ENCODE measurements at regions not wholly inside any gene's neighbourhood (a gene's known extent, or its start where the extent isn't known, plus 50 kb on each side); places are given as distances from the start of the nearest gene placed in this dataset.

DNA sequence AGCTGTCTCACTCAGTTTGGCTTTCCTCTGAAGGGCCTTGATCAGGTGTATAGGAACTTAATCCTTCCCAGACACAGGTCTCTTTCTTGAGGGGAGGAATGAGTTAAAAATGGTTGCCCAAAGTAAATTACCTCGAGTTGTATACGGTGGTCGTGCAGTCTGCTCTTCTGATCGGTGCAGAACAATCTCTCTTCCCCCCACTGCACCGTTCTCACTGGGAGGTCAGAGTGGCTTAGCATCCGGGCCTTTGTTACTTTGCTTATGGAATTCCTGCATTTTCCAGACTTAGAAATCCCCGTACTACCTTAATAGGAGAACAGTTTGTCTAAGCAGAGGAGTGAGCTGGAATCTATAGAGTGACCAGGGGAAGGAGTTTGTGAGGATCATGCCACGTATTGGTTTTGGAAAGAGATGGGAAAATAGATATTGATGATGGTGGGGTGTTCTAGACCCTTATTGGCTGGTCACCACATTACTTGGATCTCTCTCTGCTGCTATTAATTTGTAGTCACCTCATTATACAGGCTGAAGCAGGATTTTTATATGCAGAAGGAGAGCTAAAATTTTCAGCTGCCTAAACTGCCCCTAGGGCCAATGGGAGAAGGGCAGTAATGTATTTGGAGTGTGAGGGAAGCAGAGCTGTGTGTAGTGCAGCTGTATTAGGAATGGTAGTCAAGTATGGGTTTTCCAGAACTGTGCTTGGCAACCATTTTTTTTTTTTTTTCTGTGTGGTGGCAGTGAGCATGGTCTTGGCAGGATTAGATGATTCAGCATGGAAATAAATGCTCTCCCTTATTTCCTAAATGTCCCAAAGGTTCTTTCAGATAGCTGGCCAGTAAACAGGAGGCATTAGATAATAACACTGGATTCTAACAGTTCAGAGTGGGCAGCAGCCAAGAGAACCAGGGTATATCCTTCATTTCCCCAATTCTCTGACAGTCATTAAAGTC is 81.5 kb downstream of the NDUFS5 start:
- peak overlapping the region; percentile 92 for H3K27ac ChIP-seq (ENCODE audit: low read depth, low read length)
- no peaks in the 10 kb centered on the region for H3K9me3 ChIP-seq (ENCODE audit: control insufficient read depth, insufficient read depth, low read length)
- 18% methylated on average over 4 of the region's 8 CpGs for WGBS (ENCODE audit: insufficient coverage)
- H3K36me3 ChIP-seq (ENCODE audit: control insufficient read depth, insufficient read depth, low read length), result peaks cover 5% of the 10 kb centered on the region
- H3K4me1 ChIP-seq (ENCODE audit: control insufficient read depth, insufficient read depth, low read length), result peaks cover 34% of the 10 kb centered on the region
- H3K4me3 ChIP-seq (ENCODE audit: low read depth, low read length), result peak overlapping the region; percentile 70
- H3K27me3 ChIP-seq (ENCODE audit: control insufficient read depth, insufficient read depth, low read length), result no peaks in the 10 kb centered on the region
- peak in 2 of 6 donors; percentile 71 to 79 for DNase-seq (ENCODE audit: low read depth in 4 of 6, low spot score in 6 of 6)

DNA sequence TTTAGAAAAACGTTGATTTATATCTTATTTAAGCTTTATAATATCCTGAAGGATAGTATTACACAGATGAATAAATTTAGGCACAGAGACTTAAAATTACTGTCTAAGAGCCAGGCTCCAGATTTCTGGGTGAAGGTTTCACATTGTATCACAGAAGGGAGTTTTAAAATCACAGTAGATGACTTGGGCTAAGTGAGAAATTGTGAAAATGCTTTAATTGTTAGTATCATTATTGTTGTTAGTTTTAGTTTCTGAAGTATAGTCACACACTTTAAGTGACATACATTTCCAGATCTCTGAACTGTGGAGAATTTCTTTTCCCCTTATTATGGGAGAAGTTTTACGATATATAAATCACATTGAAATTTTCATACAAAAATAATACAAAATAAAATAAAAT is 83.5 kb downstream of the NDUFS5 start:
- Histone ChIP-seq H3K27ac (ENCODE audit: low read depth, low read length) (no peak overlapping the region), H3K4me1 (ENCODE audit: control insufficient read depth, insufficient read depth, low read length) (peaks cover 27% of the 10 kb centered on the region)
- no CpG with 5 or more reads among the region's 2 CpGs for WGBS (ENCODE audit: insufficient coverage)

DNA sequence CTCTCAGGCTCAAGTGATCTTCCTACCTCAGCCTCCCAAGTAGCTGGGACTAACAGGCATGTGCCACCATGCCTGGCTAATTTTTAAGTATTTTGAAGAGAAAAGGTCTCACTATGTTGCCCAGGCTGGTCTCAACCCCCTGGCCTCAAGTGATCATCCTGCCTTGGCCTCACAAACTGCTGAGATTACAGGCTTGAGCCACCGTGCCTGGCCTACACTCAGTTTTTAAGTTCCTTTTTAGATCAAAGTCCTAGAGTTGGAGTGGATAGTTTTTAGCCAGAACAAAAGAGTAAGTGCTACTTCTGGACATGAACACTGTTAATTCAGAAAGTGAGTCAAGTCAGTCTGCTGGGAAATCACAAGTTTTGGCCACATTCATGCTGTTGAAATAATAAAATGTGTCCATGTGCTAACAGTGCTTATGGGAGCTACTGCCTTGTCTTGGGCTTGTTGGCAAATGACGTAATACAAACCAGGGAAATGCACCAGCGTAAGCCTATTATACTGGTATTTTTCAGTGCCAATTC is 84.2 kb downstream of the NDUFS5 start:
- DNase-seq (ENCODE audit: low read depth in 4 of 6, low spot score in 6 of 6), result peak in 1 of 6 donors; percentile 48
- H3K9me3 ChIP-seq (ENCODE audit: control insufficient read depth, insufficient read depth, low read length), result no peaks in the 10 kb centered on the region
- H3K27ac ChIP-seq (ENCODE audit: low read depth, low read length), result peak overlapping the region; percentile 52
- H3K36me3 ChIP-seq (ENCODE audit: control insufficient read depth, insufficient read depth, low read length), result peaks cover 9% of the 10 kb centered on the region
- WGBS (ENCODE audit: insufficient coverage), result 45% methylated on average over 2 of the region's 3 CpGs
- no peaks in the 10 kb centered on the region for H3K27me3 ChIP-seq (ENCODE audit: control insufficient read depth, insufficient read depth, low read length)
- peaks cover 24% of the 10 kb centered on the region for H3K4me1 ChIP-seq (ENCODE audit: control insufficient read depth, insufficient read depth, low read length)
- H3K4me3 ChIP-seq (ENCODE audit: low read depth, low read length), result no peak overlapping the region

More for the DNA sequence above, 83.5 kb downstream of the NDUFS5 start:
- H3K27me3 ChIP-seq (ENCODE audit: control insufficient read depth, insufficient read depth, low read length), result no peaks in the 10 kb centered on the region
- DNase-seq (ENCODE audit: low read depth in 4 of 6, low spot score in 6 of 6), result no peak
- no peak overlapping the region for H3K4me3 ChIP-seq (ENCODE audit: low read depth, low read length)
- H3K36me3 ChIP-seq (ENCODE audit: control insufficient read depth, insufficient read depth, low read length), result peaks cover 9% of the 10 kb centered on the region
- H3K9me3 ChIP-seq (ENCODE audit: control insufficient read depth, insufficient read depth, low read length), result no peaks in the 10 kb centered on the region

DNA sequence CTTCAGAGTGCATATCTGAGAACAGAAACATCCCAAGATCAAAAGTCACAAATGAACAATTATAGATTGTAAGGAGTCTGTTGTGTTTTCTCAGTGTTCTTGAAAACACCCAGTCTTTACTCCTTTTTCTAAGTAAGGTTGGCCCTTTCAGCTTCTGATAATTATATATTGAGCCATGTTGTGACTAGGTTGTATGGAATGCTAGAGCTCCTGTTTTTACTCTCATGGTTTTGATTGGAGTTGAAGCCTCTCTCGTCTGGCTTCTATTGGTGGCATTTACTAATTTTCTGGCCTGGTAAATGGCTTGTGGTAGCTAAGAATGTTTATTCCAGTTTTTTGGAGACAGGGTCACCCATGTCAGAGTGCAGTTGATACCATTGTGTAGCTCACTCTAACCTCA is 84.7 kb downstream of the NDUFS5 start:
- Histone ChIP-seq H3K4me3 (ENCODE audit: low read depth, low read length) (no peak overlapping the region), H3K27ac (ENCODE audit: low read depth, low read length) (peak overlapping the region; percentile 52), H3K4me1 (ENCODE audit: control insufficient read depth, insufficient read depth, low read length) (peaks cover 22% of the 10 kb centered on the region), H3K36me3 (ENCODE audit: control insufficient read depth, insufficient read depth, low read length) (peaks cover 6% of the 10 kb centered on the region), H3K27me3 (ENCODE audit: control insufficient read depth, insufficient read depth, low read length) (no peaks in the 10 kb centered on the region), H3K9me3 (ENCODE audit: control insufficient read depth, insufficient read depth, low read length) (no peaks in the 10 kb centered on the region)
- no CpG with 5 or more reads among the region's 1 CpG for WGBS (ENCODE audit: insufficient coverage)
- no peak for DNase-seq (ENCODE audit: low read depth in 4 of 6, low spot score in 6 of 6)

DNA sequence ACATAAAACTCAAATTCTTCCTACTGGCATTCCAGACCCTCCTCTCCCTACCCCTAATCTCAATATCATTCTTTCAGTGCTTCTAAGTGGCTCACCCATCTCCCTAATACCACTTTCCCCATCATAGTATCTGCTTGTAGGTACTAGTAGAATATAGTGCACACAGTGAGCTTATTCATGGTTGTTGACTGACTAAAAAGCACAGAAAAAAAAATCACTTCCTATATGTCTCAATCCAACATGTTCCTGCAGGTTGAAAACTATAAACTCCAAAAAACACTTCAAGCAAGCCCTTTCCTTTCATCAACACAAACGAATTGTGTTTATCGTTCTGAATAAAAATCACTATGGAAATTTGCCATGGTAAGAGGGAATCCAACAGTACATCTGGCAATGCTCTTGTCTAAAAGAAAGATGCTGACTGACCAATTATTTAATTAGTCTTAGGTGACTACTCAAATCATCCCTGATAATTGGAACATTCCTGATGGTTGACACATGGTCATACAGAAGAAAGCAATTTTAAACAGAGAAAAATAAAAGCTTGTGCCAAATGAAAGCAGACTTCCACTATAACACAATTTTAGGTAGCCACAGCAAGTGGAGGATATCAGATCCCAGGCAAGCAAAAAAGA is 87.1 kb downstream of the NDUFS5 start:
- Histone ChIP-seq H3K36me3 (ENCODE audit: control insufficient read depth, insufficient read depth, low read length) (peaks cover 4% of the 10 kb centered on the region), H3K9me3 (ENCODE audit: control insufficient read depth, insufficient read depth, low read length) (no peaks in the 10 kb centered on the region), H3K27me3 (ENCODE audit: control insufficient read depth, insufficient read depth, low read length) (no peaks in the 10 kb centered on the region), H3K4me3 (ENCODE audit: low read depth, low read length) (no peak overlapping the region), H3K4me1 (ENCODE audit: control insufficient read depth, insufficient read depth, low read length) (peaks cover 7% of the 10 kb centered on the region), H3K27ac (ENCODE audit: low read depth, low read length) (no peak overlapping the region)
- DNase-seq (ENCODE audit: low read depth in 4 of 6, low spot score in 6 of 6), result no peak
- WGBS (ENCODE audit: insufficient coverage), result no CpG with 5 or more reads among the region's 2 CpGs

DNA sequence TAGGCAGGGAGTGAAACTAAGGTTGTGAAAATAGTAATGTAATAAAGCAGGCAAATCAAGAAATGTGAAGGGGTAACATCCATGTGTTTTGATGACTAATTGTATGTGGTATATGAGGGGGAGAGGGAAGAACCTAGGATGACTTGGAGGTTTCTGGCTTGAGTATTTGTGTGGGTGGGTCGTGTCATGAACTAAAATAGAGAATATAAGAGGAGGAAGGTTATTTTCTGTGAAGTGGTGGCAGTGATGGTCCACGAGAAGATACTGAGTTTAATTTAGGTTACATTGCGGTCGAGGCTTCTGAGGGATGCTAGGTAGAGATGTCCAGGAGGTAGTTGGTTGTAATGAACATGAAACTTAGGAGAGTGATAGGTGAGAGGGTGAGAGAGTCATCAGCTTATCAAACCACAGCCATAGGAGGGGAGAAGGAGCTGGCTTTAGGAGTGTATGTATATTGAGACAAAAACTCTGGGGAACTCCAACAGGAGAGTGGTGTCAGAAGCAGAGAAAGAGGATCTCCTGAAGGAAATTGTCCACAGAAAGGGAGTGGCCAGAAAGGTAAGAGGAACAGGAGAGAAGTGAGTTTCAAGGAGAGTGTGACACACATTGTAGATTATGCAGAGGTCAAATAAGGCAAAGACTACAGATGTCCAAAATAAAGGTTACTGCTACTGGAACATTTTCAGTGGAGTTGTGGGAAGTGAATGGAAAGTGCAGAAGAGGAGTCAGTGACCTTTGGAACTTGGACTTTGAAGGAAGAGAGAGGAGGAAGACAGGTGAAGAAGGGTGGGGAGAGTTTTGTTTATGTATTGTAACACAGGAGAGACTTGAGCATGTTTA is 89.0 kb upstream of the MACF1 start:
- Histone ChIP-seq H3K4me3 (ENCODE audit: low read depth, low read length) (no peak overlapping the region), H3K36me3 (ENCODE audit: control insufficient read depth, insufficient read depth, low read length) (peaks cover 6% of the 10 kb centered on the region), H3K4me1 (ENCODE audit: control insufficient read depth, insufficient read depth, low read length) (no peaks in the 10 kb centered on the region), H3K9me3 (ENCODE audit: control insufficient read depth, insufficient read depth, low read length) (no peaks in the 10 kb centered on the region), H3K27me3 (ENCODE audit: control insufficient read depth, insufficient read depth, low read length) (no peaks in the 10 kb centered on the region), H3K27ac (ENCODE audit: low read depth, low read length) (no peak overlapping the region)
- WGBS (ENCODE audit: insufficient coverage), result 90% methylated on average over 4 of the region's 4 CpGs
- no peak for DNase-seq (ENCODE audit: low read depth in 4 of 6, low spot score in 6 of 6)

DNA sequence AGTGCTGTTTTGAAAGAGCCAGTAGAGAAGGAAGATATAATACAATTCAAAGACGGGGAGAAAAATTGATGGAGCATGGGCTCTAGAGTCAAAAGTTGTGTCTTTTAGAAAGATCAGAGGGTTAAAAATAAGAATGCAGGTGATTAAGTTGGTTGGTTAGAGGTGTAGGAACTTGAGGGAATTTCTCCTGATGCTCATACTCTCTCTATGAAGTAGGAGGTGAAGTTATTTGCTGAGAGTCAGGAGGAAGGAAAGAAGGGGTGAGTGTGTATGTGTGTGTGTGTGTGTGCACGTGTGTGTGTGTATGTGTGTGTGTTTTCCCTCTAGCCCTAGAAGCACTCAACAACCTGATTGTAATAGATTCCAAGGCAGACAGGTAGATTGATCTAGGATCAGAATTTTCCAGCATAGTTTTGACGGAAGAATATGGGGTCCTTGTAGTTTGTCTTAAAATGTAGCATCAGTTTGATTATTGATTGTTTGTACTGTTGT is 88.3 kb upstream of the MACF1 start:
- WGBS (ENCODE audit: insufficient coverage), result 67% methylated on average over 1 of the region's 3 CpGs
- no peak overlapping the region for H3K27ac ChIP-seq (ENCODE audit: low read depth, low read length)

DNA sequence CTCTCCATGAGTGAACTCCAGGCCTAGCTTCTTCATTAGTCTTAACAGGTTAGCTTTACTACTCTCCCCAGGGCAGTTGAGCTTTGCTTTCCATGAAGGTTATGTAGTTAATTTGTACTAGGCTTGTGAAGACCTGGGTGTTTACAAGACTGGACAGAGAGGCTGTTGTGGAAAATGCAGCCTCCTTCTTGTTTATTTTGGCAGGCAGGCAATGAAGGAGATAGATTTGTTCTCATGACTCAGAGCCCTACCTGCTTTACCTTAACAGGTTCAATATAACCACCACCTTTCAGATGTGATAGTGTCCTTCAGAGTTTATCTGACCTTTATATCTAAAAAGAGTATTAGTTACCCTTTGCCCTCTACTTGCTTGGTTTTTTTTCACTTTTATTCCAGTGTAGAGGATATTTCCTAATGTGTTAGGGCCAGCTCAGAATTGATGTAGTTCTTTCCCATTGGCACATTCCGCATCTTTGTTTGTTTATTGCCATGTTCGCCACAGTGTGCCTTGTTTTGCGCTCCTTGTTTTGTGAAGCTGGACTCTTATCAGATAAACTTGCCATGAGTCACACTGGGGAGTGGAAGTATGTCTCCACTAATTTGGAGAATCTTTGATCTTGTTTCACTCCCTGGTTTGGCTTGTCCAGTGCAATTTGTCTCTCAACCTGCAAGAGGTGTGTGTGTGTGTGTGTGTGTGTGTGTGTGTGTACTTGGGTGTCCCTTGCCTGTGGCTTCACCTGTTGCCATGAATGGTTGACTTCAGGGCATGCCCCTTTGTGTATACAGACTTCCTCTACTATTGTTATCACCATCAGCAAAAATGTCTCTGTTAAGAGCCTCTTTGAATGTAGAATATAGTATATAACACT is 87.4 kb upstream of the MACF1 start:
- Histone ChIP-seq H3K4me1 (ENCODE audit: control insufficient read depth, insufficient read depth, low read length) (no peaks in the 10 kb centered on the region), H3K27ac (ENCODE audit: low read depth, low read length) (no peak overlapping the region), H3K27me3 (ENCODE audit: control insufficient read depth, insufficient read depth, low read length) (no peaks in the 10 kb centered on the region), H3K9me3 (ENCODE audit: control insufficient read depth, insufficient read depth, low read length) (no peaks in the 10 kb centered on the region), H3K4me3 (ENCODE audit: low read depth, low read length) (no peak overlapping the region), H3K36me3 (ENCODE audit: control insufficient read depth, insufficient read depth, low read length) (peaks cover 10% of the 10 kb centered on the region)
- no peak for DNase-seq (ENCODE audit: low read depth in 4 of 6, low spot score in 6 of 6)
- 94% methylated on average over 3 of the region's 3 CpGs for WGBS (ENCODE audit: insufficient coverage)

More for the DNA sequence above, 88.3 kb upstream of the MACF1 start:
- no peaks in the 10 kb centered on the region for H3K4me1 ChIP-seq (ENCODE audit: control insufficient read depth, insufficient read depth, low read length)
- H3K27me3 ChIP-seq (ENCODE audit: control insufficient read depth, insufficient read depth, low read length), result no peaks in the 10 kb centered on the region
- H3K4me3 ChIP-seq (ENCODE audit: low read depth, low read length), result no peak overlapping the region
- no peak for DNase-seq (ENCODE audit: low read depth in 4 of 6, low spot score in 6 of 6)
- no peaks in the 10 kb centered on the region for H3K9me3 ChIP-seq (ENCODE audit: control insufficient read depth, insufficient read depth, low read length)
- peaks cover 6% of the 10 kb centered on the region for H3K36me3 ChIP-seq (ENCODE audit: control insufficient read depth, insufficient read depth, low read length)
